Panc1 (cell line): ENCODE measurements at regions not wholly inside any gene's neighbourhood (a gene's known extent, or its start where the extent isn't known, plus 50 kb on each side); places are given as distances from the start of the nearest gene placed in this dataset.

Experiments used
- ATAC-seq: fragments of 200-7000 bp; cut with Tn5 transposase; 2 replicates; pipeline ENCODE4 v1.9.1; 2020; ENCODE audit warnings: mild to moderate bottlenecking, moderate library complexity
- BruUV-seq: library from RNA; stranded (reverse); fragments of 400-500 nt; replicated peaks from 2 replicates; lab custom pipeline; 2021; lab: Mats Ljungman, UMichigan
- CTCF ChIA-PET: fragments of 300-600 bp; sonication (Branson Sonifier 250); formaldehyde crosslinking; loops from one replicate; lab custom pipeline; 2022; ENCODE audit warnings: antibody characterized with exemption; lab: Charles Lee
- POLR2A ChIA-PET: fragments of 300-600 bp; sonication (Branson Sonifier 250); formaldehyde crosslinking; loops from one replicate; lab custom pipeline; 2022; ENCODE audit warnings: antibody characterized with exemption; lab: Charles Lee
- DNase-seq: peaks from one replicate; pipeline ENCODE4 v3.0.0-alpha.2; 2010; ENCODE audit warnings: low read depth, low spot score
- H3K27ac ChIP-seq: 2 replicates; pipeline ENCODE4 v1.5.1; 2011; ENCODE audit warnings: mild to moderate bottlenecking, low read length, inconsistent platforms
- H3K27me3 ChIP-seq: fragments of 200-500 bp; sonication (Bioruptor generic); 2 replicates; pipeline ENCODE4 v1.6.0; 2014; ENCODE audit warnings: low read length, inconsistent platforms; ENCODE audit not compliant: control insufficient read depth, insufficient read depth
- H3K36me3 ChIP-seq: fragments of 200-500 bp; sonication (Bioruptor generic); 2 replicates; pipeline ENCODE4 v1.5.1; 2014; ENCODE audit warnings: inconsistent platforms, mild to moderate bottlenecking, low read length, moderate library complexity; ENCODE audit not compliant: control insufficient read depth, insufficient read depth
- H3K4me1 ChIP-seq: 2 replicates; pipeline ENCODE4 v1.5.1; 2011; ENCODE audit warnings: inconsistent platforms, mild to moderate bottlenecking, low read length, moderate library complexity; ENCODE audit not compliant: control insufficient read depth, insufficient read depth
- H3K4me3 ChIP-seq, 2 experiments: 2 replicates each; pipeline ENCODE4 v1.5.1; 2011 to 2012; ENCODE audit warnings: low read depth in 2 of 2, low read length in 2 of 2, mild to moderate bottlenecking in 2 of 2, inconsistent platforms in 1 of 2, moderate library complexity in 1 of 2
- H3K9me3 ChIP-seq: fragments of 200-500 bp; sonication (Bioruptor generic); 2 replicates; pipeline ENCODE4 v1.5.1; 2014; ENCODE audit warnings: low read depth, mild to moderate bottlenecking, inconsistent platforms, low read length, moderate library complexity; ENCODE audit not compliant: control insufficient read depth, insufficient read depth
- POLR2AphosphoS5 ChIP-seq: IDR thresholded peaks from 2 replicates; pipeline ENCODE4 v1.6.1; 2012; ENCODE audit warnings: mild to moderate bottlenecking, low read depth, low read length, moderate library complexity
- SIN3A ChIP-seq: IDR thresholded peaks from 2 replicates; pipeline ENCODE4 v1.6.1; 2012; ENCODE audit warnings: low read depth, mild to moderate bottlenecking, low read length, moderate library complexity, borderline replicate concordance; ENCODE audit not compliant: insufficient read depth
- TCF7L2 ChIP-seq: IDR thresholded peaks from 2 replicates; pipeline ENCODE4 v1.6.1; 2011; ENCODE audit warnings: mild to moderate bottlenecking, low read depth, low read length, inconsistent platforms
- in situ Hi-C: cut with HindIII; loops from 2 replicates; pipeline ENCODE4 v1.10.0; 2016; ENCODE audit warnings: low sequenced_read_pairs, low pct_unique_long_range_greater_than_20kb
- intact Hi-C: fragments of 100-400 bp; cut with micrococcal nuclease; formaldehyde crosslinking; loops from one replicate; pipeline ENCODE4 v1.10.0; 2022; ENCODE audit not compliant: unreplicated experiment
- TF ChIP-seq, protein P1 (sequence below): fragments of 450-650 bp; IDR thresholded peaks from 2 replicates; pipeline ENCODE4 v1.5.1; 2017; ENCODE audit warnings: mild to moderate bottlenecking
- TF ChIP-seq, protein P2 (sequence below), 2 experiments: IDR thresholded peaks; 2 replicates each; pipeline ENCODE4 v1.6.1; 2011 to 2012; ENCODE audit warnings: low read depth in 2 of 2, control low read depth in 1 of 2, low read length in 1 of 2, mild to moderate bottlenecking in 1 of 2, moderate library complexity in 1 of 2; ENCODE audit not compliant: insufficient read depth in 1 of 2

DNA sequence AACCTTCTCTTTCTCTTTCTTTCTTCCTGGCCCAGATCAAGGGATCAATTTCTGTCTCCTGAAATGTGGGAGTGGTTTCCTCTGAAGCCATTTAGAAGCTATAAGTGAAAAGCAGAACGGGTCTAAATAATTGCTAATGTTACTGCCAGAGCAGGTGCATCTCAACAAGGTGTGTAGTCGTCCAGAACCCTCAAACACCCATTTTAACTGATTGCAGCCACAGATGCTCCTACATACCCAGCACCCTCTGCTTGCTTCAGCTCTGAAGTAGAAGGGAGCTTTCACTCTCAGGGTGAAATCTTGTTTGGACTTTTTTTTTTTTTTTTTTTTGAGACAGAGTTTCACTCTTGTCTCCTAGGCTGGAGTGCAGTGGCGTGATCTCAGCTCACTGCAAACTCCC, 592.1 kb upstream of the ARID1B start:
- POLR2A ChIA-PET, result interaction anchor here (0.7 kb wide), 1 partner anchor 620 kb away, joined by 11 read pairs; no protein-coding TSS in a partner anchor
- Histone ChIP-seq H3K9me3 (no peaks in the 10 kb centered on the region), H3K4me3 (no peak overlapping the region), H3K36me3 (no peaks in the 10 kb centered on the region), H3K27me3 (no peaks in the 10 kb centered on the region), H3K27ac (no peak overlapping the region), H3K4me1 (no peaks in the 10 kb centered on the region)
- no TSS peak for BruUV-seq
- in situ Hi-C loops, result no loop called here
- ATAC-seq (no peak), DNase-seq (no peak)
- CTCF ChIA-PET, result interaction anchor here (0.7 kb wide), 1 partner anchor 13 kb away, joined by 6 read pairs; no protein-coding TSS in a partner anchor
- intact Hi-C loops, result no loop called here
- no peak for TF ChIP-seq POLR2AphosphoS5
- TF ChIP-seq SIN3A, result no peak
- TF ChIP-seq TCF7L2, result no peak
- TF ChIP-seq, protein P1, sequence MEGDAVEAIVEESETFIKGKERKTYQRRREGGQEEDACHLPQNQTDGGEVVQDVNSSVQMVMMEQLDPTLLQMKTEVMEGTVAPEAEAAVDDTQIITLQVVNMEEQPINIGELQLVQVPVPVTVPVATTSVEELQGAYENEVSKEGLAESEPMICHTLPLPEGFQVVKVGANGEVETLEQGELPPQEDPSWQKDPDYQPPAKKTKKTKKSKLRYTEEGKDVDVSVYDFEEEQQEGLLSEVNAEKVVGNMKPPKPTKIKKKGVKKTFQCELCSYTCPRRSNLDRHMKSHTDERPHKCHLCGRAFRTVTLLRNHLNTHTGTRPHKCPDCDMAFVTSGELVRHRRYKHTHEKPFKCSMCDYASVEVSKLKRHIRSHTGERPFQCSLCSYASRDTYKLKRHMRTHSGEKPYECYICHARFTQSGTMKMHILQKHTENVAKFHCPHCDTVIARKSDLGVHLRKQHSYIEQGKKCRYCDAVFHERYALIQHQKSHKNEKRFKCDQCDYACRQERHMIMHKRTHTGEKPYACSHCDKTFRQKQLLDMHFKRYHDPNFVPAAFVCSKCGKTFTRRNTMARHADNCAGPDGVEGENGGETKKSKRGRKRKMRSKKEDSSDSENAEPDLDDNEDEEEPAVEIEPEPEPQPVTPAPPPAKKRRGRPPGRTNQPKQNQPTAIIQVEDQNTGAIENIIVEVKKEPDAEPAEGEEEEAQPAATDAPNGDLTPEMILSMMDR, result no peak
- TF ChIP-seq, protein P2, sequence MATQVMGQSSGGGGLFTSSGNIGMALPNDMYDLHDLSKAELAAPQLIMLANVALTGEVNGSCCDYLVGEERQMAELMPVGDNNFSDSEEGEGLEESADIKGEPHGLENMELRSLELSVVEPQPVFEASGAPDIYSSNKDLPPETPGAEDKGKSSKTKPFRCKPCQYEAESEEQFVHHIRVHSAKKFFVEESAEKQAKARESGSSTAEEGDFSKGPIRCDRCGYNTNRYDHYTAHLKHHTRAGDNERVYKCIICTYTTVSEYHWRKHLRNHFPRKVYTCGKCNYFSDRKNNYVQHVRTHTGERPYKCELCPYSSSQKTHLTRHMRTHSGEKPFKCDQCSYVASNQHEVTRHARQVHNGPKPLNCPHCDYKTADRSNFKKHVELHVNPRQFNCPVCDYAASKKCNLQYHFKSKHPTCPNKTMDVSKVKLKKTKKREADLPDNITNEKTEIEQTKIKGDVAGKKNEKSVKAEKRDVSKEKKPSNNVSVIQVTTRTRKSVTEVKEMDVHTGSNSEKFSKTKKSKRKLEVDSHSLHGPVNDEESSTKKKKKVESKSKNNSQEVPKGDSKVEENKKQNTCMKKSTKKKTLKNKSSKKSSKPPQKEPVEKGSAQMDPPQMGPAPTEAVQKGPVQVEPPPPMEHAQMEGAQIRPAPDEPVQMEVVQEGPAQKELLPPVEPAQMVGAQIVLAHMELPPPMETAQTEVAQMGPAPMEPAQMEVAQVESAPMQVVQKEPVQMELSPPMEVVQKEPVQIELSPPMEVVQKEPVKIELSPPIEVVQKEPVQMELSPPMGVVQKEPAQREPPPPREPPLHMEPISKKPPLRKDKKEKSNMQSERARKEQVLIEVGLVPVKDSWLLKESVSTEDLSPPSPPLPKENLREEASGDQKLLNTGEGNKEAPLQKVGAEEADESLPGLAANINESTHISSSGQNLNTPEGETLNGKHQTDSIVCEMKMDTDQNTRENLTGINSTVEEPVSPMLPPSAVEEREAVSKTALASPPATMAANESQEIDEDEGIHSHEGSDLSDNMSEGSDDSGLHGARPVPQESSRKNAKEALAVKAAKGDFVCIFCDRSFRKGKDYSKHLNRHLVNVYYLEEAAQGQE (IDR thresholded peaks at IDR 0.05; ENCODE audit: insufficient read depth in 1 of 2, low read depth in 2 of 2, low read length in 1 of 2), result no peak

DNA sequence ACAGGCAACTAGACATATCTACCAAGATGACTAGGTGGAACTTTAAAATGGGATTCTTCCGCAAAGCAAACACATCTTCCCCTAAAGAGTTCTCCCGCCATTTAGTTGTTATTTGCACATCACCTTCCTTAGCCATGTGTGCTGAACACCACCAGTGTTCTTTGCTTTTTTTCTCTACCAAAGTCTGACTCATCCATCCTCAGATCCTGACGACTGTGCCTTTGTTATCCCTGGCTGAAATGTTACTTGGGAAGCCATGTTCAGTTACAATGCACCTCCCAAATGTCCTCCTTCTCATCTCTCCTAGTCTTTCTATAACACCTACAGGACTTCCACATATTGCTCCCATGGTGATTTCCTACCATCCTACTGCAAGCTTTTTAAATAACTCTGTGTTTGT, 593.5 kb upstream of the ARID1B start:
- no peak overlapping the region for H3K4me3 ChIP-seq
- DNase-seq (no peak), ATAC-seq (no peak)
- in situ Hi-C loops (no loop called here), intact Hi-C loops (no loop called here)
- ChIA-PET CTCF (no interaction called here), POLR2A (no interaction called here)
- TF ChIP-seq, protein P2 (IDR thresholded peaks at IDR 0.05; ENCODE audit: insufficient read depth in 1 of 2, low read depth in 2 of 2, low read length in 1 of 2), result no peak
- TF ChIP-seq SIN3A (no peak), TCF7L2 (no peak), POLR2AphosphoS5 (no peak)
- TF ChIP-seq, protein P1, result no peak
- H3K36me3 ChIP-seq, result no peaks in the 10 kb centered on the region
- H3K27me3 ChIP-seq, result no peaks in the 10 kb centered on the region
- no peak overlapping the region for H3K27ac ChIP-seq
- H3K4me1 ChIP-seq, result no peaks in the 10 kb centered on the region
- BruUV-seq, result no TSS peak
- H3K9me3 ChIP-seq, result no peaks in the 10 kb centered on the region
